ENCODE measurements at regions not wholly inside any gene's neighbourhood (a gene's known extent, or its start where the extent isn't known, plus 50 kb on each side); places are given as distances from the start of the nearest gene placed in this dataset.

DNA sequence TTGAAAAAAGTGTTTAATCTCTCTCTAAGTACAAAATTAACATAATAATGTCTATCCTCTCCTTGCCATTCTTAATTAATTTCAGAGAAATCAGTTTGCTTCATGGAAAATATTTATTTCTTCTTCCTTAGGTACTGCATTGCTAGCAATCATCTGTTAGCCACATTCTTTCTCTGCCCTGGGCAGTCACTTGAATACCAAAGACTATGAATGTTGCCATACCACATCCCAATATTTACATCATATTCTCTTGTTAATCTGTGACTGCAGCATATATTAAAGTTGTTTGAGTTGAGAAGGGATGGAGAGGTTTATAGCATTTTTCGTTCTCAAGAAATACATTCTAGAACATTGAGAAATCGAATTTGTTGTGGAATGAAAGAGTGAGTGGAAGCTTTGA, 672.8 kb downstream of the PCDH7 start:
- TF ChIP-seq TEAD4 (IDR thresholded peaks at IDR 0.05): no peak
- TF ChIP-seq MAX (IDR thresholded peaks at IDR 0.05): no peak
- no peak for TF ChIP-seq YY1 (IDR thresholded peaks at IDR 0.05; ENCODE audit: low read depth)
- TF ChIP-seq TAF1 (IDR thresholded peaks at IDR 0.05; ENCODE audit: low read depth): no peak
- TF ChIP-seq, protein P1, sequence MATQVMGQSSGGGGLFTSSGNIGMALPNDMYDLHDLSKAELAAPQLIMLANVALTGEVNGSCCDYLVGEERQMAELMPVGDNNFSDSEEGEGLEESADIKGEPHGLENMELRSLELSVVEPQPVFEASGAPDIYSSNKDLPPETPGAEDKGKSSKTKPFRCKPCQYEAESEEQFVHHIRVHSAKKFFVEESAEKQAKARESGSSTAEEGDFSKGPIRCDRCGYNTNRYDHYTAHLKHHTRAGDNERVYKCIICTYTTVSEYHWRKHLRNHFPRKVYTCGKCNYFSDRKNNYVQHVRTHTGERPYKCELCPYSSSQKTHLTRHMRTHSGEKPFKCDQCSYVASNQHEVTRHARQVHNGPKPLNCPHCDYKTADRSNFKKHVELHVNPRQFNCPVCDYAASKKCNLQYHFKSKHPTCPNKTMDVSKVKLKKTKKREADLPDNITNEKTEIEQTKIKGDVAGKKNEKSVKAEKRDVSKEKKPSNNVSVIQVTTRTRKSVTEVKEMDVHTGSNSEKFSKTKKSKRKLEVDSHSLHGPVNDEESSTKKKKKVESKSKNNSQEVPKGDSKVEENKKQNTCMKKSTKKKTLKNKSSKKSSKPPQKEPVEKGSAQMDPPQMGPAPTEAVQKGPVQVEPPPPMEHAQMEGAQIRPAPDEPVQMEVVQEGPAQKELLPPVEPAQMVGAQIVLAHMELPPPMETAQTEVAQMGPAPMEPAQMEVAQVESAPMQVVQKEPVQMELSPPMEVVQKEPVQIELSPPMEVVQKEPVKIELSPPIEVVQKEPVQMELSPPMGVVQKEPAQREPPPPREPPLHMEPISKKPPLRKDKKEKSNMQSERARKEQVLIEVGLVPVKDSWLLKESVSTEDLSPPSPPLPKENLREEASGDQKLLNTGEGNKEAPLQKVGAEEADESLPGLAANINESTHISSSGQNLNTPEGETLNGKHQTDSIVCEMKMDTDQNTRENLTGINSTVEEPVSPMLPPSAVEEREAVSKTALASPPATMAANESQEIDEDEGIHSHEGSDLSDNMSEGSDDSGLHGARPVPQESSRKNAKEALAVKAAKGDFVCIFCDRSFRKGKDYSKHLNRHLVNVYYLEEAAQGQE (IDR thresholded peaks at IDR 0.05; ENCODE audit: low read depth): no peak
- TF ChIP-seq CREB1 (IDR thresholded peaks at IDR 0.05; ENCODE audit: low read depth): no peak
- TF ChIP-seq EP300 (IDR thresholded peaks at IDR 0.05; ENCODE audit: borderline replicate concordance): no peak
- no peak for TF ChIP-seq ZBTB7A (IDR thresholded peaks at IDR 0.05; ENCODE audit: low read depth)
- no peak for TF ChIP-seq RAD21 (IDR thresholded peaks at IDR 0.05; ENCODE audit: low read depth)
- no peak for TF ChIP-seq CEBPB (IDR thresholded peaks at IDR 0.05)
- TF ChIP-seq TCF12 (IDR thresholded peaks at IDR 0.05; ENCODE audit: low read depth): no peak
- TF ChIP-seq NFIC (IDR thresholded peaks at IDR 0.05): no peak
- TF ChIP-seq, protein P2, sequence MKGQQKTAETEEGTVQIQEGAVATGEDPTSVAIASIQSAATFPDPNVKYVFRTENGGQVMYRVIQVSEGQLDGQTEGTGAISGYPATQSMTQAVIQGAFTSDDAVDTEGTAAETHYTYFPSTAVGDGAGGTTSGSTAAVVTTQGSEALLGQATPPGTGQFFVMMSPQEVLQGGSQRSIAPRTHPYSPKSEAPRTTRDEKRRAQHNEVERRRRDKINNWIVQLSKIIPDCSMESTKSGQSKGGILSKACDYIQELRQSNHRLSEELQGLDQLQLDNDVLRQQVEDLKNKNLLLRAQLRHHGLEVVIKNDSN (IDR thresholded peaks at IDR 0.05): no peak
